ENCODE measurements at regions not wholly inside any gene's neighbourhood (a gene's known extent, or its start where the extent isn't known, plus 50 kb on each side); places are given as distances from the start of the nearest gene placed in this dataset.

DNA sequence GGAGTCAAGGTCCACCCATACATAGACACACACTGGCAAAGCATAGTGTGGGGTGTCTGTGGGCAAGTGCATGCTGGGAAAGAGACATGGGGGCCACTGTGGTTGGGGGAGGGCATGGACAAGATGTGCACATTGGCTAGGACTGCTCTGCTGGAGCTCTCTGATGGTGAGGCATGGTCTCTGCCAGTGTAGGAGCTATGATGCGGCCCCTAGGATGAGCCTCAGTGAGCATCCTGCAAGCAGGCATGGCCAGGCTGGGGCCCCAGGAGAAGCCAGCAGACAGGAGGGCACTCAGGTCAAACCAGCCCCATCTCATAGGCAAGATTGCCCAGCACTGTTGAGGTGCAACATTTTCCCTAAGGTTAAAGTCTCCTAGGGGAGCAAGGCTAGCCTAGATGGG, 489.4 kb downstream of the DNAJB9 start (continued):
- TF ChIP-seq, protein P1, sequence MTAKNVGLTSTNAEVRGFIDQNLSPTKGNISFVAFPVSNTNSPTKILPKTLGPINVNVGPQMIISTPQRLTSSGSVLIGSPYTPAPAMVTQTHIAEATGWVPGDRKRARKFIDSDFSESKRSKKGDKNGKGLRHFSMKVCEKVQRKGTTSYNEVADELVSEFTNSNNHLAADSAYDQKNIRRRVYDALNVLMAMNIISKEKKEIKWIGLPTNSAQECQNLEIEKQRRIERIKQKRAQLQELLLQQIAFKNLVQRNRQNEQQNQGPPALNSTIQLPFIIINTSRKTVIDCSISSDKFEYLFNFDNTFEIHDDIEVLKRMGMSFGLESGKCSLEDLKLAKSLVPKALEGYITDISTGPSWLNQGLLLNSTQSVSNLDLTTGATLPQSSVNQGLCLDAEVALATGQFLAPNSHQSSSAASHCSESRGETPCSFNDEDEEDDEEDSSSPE (CRISPR knock-in tag; IDR thresholded peaks at IDR 0.05), result no peak

DNA sequence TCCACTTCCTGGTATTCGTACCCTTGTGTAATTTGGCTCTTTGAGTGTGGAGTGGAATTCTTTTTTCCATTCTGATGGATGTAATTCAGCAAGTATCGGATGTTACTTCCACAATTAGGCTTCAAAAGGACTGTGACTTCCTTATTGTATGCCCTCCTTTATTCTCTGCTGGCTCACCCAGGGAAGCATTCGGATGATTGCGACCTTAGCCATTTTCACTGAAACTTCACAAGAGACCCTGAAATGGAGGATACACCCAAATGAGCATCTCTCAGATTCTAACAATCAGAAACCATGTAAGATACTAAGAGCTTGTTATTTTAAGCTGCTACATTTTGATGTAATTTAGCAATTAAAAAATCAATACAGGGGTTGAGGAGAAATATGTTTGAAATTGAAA, 493.1 kb downstream of the DNAJB9 start:
- TF ChIP-seq ZNF572 (CRISPR knock-in tag; IDR thresholded peaks at IDR 0.05) (no peak), ZEB1 (IDR thresholded peaks at IDR 0.05; ENCODE audit: insufficient replicate concordance, low read depth) (no peak), PHF20 (CRISPR knock-in tag; IDR thresholded peaks at IDR 0.05) (no peak), RAD21 (CRISPR knock-in tag; IDR thresholded peaks at IDR 0.05) (no peak), ZNF557 (CRISPR knock-in tag; IDR thresholded peaks at IDR 0.05) (no peak), HDAC1 (CRISPR knock-in tag; IDR thresholded peaks at IDR 0.05) (no peak), ZNF761 (CRISPR knock-in tag; conservative IDR thresholded peaks at IDR 0.05) (no peak), ZNF430 (CRISPR knock-in tag; IDR thresholded peaks at IDR 0.05) (no peak), DNMT1 (CRISPR knock-in tag; IDR thresholded peaks at IDR 0.05) (no peak), MEIS1 (CRISPR knock-in tag; IDR thresholded peaks at IDR 0.05; ENCODE audit: borderline replicate concordance) (no peak), ZNF678 (CRISPR knock-in tag; IDR thresholded peaks at IDR 0.05) (no peak), JDP2 (CRISPR knock-in tag; IDR thresholded peaks at IDR 0.05; ENCODE audit: borderline replicate concordance) (no peak), GTF3A (CRISPR knock-in tag; conservative IDR thresholded peaks at IDR 0.05) (no peak), ZNF563 (CRISPR knock-in tag; IDR thresholded peaks at IDR 0.05) (no peak)
- TF ChIP-seq, protein P2, sequence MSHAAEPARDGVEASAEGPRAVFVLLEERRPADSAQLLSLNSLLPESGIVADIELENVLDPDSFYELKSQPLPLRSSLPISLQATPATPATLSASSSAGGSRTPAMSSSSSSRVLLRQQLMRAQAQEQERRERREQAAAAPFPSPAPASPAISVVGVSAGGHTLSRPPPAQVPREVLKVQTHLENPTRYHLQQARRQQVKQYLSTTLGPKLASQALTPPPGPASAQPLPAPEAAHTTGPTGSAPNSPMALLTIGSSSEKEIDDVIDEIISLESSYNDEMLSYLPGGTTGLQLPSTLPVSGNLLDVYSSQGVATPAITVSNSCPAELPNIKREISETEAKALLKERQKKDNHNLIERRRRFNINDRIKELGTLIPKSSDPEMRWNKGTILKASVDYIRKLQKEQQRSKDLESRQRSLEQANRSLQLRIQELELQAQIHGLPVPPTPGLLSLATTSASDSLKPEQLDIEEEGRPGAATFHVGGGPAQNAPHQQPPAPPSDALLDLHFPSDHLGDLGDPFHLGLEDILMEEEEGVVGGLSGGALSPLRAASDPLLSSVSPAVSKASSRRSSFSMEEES (CRISPR knock-in tag; IDR thresholded peaks at IDR 0.05), result no peak
- TF ChIP-seq, protein P3, sequence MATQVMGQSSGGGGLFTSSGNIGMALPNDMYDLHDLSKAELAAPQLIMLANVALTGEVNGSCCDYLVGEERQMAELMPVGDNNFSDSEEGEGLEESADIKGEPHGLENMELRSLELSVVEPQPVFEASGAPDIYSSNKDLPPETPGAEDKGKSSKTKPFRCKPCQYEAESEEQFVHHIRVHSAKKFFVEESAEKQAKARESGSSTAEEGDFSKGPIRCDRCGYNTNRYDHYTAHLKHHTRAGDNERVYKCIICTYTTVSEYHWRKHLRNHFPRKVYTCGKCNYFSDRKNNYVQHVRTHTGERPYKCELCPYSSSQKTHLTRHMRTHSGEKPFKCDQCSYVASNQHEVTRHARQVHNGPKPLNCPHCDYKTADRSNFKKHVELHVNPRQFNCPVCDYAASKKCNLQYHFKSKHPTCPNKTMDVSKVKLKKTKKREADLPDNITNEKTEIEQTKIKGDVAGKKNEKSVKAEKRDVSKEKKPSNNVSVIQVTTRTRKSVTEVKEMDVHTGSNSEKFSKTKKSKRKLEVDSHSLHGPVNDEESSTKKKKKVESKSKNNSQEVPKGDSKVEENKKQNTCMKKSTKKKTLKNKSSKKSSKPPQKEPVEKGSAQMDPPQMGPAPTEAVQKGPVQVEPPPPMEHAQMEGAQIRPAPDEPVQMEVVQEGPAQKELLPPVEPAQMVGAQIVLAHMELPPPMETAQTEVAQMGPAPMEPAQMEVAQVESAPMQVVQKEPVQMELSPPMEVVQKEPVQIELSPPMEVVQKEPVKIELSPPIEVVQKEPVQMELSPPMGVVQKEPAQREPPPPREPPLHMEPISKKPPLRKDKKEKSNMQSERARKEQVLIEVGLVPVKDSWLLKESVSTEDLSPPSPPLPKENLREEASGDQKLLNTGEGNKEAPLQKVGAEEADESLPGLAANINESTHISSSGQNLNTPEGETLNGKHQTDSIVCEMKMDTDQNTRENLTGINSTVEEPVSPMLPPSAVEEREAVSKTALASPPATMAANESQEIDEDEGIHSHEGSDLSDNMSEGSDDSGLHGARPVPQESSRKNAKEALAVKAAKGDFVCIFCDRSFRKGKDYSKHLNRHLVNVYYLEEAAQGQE (IDR thresholded peaks at IDR 0.05; ENCODE audit: borderline replicate concordance in 1 of 2, low read depth in 1 of 2, low read length in 2 of 2), result no peak
- no peak overlapping the region for H3K27ac ChIP-seq (ENCODE audit: extremely low read length, insufficient read depth, low read length)
- 25% methylated on average over 4 of the region's 4 CpGs for WGBS (ENCODE audit: low lambda C conversion rate)
- no peak overlapping the region for H3K4me2 ChIP-seq (ENCODE audit: low read depth, low read length)
- FAIRE-seq, result no peak
- H3K9me3 ChIP-seq (ENCODE audit: low read length), result no peaks in the 10 kb centered on the region
- no peaks in the 10 kb centered on the region for H3K4me1 ChIP-seq (ENCODE audit: insufficient read depth, low read length)
- no peak for ATAC-seq
- H3K36me3 ChIP-seq (replicated peaks in 1 of 2; ENCODE audit: control insufficient read depth in 1 of 2, insufficient read depth in 2 of 2, low read length in 2 of 2), result no peaks in the 10 kb centered on the region
- H3K79me2 ChIP-seq (ENCODE audit: insufficient read depth, low read length), result no peaks in the 10 kb centered on the region
- no peaks in the 10 kb centered on the region for H4K20me1 ChIP-seq (ENCODE audit: insufficient read depth, low read length)
- CTCF ChIA-PET (ENCODE audit: low intra/inter-chr PET ratio, low total read pairs), result no interaction called here
- in situ Hi-C loops (cut with HindIII; ENCODE audit: extremely low pct_ligation_motif_present, low pct_unique_long_range_greater_than_20kb), result no loop called here
- intact Hi-C loops (cut with micrococcal nuclease; ENCODE audit: unreplicated experiment), result no loop called here
- no peak overlapping the region for H2AFZ ChIP-seq (ENCODE audit: low read length)
- no peak overlapping the region for H3K9ac ChIP-seq (ENCODE audit: insufficient read depth, low read depth, low read length)
- no peak for DNase-seq (ENCODE audit: low spot score)
- no peaks in the 10 kb centered on the region; a peak in 1 of 5 replicates for H3K27me3 ChIP-seq (ENCODE audit: control insufficient read depth in 1 of 2, insufficient read depth in 2 of 2, low read length in 2 of 2)
- no TSS peak for BruUV-seq (replicated peaks)
- POLR2A ChIA-PET, result no interaction called here
- H3K4me3 ChIP-seq (replicated peaks in 1 of 3; ENCODE audit: insufficient read depth in 1 of 3, low read depth in 2 of 3, low read length in 3 of 3), result no peak overlapping the region
